ENCODE measurements at regions not wholly inside any gene's neighbourhood (a gene's known extent, or its start where the extent isn't known, plus 50 kb on each side); places are given as distances from the start of the nearest gene placed in this dataset.

DNA sequence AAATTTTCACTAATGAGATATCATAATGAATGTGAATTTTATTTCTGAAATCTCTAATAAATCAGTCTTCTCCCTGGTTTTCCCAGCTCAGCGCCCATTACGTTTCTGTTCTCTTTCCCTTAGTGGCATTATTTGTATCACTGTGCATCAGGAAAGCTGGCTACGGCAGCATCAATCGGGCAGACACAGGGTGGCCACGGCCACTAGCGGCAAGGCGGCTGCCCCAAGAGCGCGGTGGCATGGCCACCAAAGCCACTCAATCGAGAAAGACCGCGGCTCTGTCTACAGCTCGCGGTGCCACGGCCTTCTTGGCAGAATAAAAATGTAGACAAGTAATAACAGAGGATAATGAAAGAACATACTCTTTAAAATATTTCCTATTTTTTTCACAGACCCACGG lies 168.0 kb downstream of the RPIA start:
- TF ChIP-seq, protein P1, sequence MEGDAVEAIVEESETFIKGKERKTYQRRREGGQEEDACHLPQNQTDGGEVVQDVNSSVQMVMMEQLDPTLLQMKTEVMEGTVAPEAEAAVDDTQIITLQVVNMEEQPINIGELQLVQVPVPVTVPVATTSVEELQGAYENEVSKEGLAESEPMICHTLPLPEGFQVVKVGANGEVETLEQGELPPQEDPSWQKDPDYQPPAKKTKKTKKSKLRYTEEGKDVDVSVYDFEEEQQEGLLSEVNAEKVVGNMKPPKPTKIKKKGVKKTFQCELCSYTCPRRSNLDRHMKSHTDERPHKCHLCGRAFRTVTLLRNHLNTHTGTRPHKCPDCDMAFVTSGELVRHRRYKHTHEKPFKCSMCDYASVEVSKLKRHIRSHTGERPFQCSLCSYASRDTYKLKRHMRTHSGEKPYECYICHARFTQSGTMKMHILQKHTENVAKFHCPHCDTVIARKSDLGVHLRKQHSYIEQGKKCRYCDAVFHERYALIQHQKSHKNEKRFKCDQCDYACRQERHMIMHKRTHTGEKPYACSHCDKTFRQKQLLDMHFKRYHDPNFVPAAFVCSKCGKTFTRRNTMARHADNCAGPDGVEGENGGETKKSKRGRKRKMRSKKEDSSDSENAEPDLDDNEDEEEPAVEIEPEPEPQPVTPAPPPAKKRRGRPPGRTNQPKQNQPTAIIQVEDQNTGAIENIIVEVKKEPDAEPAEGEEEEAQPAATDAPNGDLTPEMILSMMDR (IDR thresholded peaks at IDR 0.05) = no peak
- no peak for TF ChIP-seq POLR2A (IDR thresholded peaks at IDR 0.05; ENCODE audit: low read depth)
- TF ChIP-seq POLR2AphosphoS5 (IDR thresholded peaks at IDR 0.05) = no peak
- TF ChIP-seq EP300 (IDR thresholded peaks at IDR 0.05) = no peak
